ENCODE measurements at regions not wholly inside any gene's neighbourhood (a gene's known extent, or its start where the extent isn't known, plus 50 kb on each side); places are given as distances from the start of the nearest gene placed in this dataset.
A peak's percentile ranks its signal among the peaks of the same experiment; 100 is the strongest.

DNA sequence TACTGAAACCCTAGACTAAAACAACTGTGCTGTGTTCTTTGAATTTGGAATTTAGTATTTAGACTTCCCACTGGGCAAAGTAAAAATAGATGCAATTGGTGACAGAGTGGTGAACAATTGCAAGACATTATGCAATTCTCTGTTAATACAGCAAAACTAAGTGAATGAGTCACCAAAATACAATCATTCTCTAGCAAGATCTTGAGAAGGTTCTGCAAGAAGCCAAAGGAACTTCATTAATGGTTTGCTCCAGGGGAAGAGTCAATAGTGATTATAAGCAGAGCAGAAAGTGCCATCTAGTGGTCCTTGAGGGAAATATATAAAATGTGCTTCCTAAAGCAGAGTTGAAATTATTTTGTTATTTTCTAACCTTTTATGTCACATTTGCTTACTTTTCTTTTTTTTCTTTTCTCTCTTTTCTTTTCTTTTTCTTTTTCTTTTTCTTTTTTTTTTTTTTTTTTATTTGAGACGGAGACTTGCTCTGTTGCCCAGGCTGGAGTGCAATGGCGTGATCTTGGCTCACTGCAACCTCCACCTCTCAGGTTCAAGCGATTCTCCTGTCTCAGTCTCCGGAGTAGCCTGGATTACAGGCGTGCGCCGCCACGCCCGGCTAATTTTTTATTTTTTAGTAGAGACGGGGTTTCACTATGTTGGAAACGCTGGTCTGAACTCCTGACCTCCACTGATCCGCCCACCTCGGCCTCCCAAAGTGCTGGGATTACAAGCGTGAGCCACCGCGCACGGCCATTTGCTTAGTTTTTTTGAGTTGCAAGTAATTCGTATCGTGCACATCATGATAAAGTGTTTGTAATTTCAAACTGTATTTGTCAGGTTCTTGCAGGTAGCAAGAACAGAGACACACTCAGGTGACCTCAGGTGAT, 99.2 kb downstream of the CTH start (continued):
- TF ChIP-seq, protein P1, sequence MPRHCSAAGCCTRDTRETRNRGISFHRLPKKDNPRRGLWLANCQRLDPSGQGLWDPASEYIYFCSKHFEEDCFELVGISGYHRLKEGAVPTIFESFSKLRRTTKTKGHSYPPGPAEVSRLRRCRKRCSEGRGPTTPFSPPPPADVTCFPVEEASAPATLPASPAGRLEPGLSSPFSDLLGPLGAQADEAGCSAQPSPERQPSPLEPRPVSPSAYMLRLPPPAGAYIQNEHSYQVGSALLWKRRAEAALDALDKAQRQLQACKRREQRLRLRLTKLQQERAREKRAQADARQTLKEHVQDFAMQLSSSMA (CRISPR knock-in tag; IDR thresholded peaks at IDR 0.05) = no peak
- TF ChIP-seq KDM5B (CRISPR knock-in tag; IDR thresholded peaks at IDR 0.05; ENCODE audit: borderline replicate concordance) = no peak
- TF ChIP-seq ZNF720 (CRISPR knock-in tag; IDR thresholded peaks at IDR 0.05) = no peak
- TF ChIP-seq PHF8 (CRISPR knock-in tag; IDR thresholded peaks at IDR 0.05) = no peak

DNA sequence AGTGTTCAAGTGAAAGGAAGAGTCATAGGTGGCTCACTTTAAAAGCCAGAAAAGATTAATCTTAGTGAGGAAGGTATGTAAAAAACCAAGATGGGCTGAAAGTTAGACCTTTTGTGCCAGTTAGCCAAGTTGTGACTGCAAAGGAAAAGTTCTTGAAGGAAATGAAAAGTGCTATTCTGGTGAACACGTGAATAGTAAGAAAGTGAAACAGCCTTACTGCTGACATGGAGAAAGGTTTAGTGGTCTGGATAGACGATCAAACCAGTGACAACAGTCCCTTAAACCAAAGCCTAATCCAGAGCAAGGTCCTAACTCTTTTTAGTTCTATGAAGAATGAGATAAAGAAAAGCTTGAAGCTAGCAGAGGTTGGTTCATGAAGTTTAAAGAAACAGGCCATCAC, 106.4 kb downstream of the CTH start:
- Histone ChIP-seq H3K27ac (ENCODE audit: extremely low read length, insufficient read depth, low read length) (no peak overlapping the region), H2AFZ (ENCODE audit: low read length) (peak overlapping the region; percentile 15), H3K27me3 (ENCODE audit: control insufficient read depth in 1 of 2, insufficient read depth in 2 of 2, low read length in 2 of 2) (no peaks in the 10 kb centered on the region; a peak in 1 of 5 replicates), H4K20me1 (ENCODE audit: insufficient read depth, low read length) (no peaks in the 10 kb centered on the region), H3K4me2 (ENCODE audit: low read depth, low read length) (no peak overlapping the region), H3K9me3 (ENCODE audit: low read length) (no peaks in the 10 kb centered on the region), H3K9ac (ENCODE audit: insufficient read depth, low read depth, low read length) (no peak overlapping the region), H3K79me2 (ENCODE audit: insufficient read depth, low read length) (no peaks in the 10 kb centered on the region), H3K36me3 (replicated peaks in 1 of 2; ENCODE audit: control insufficient read depth in 1 of 2, insufficient read depth in 2 of 2, low read length in 2 of 2) (no peaks in the 10 kb centered on the region), H3K4me1 (ENCODE audit: insufficient read depth, low read length) (no peaks in the 10 kb centered on the region), H3K4me3 (replicated peaks in 1 of 3; ENCODE audit: insufficient read depth in 1 of 3, low read depth in 2 of 3, low read length in 3 of 3) (no peak overlapping the region)
- in situ Hi-C loops (cut with HindIII; ENCODE audit: extremely low pct_ligation_motif_present, low pct_unique_long_range_greater_than_20kb) (no loop called here), intact Hi-C loops (cut with micrococcal nuclease; ENCODE audit: unreplicated experiment) (no loop called here)
- ATAC-seq (no peak), DNase-seq (ENCODE audit: low spot score) (no peak), FAIRE-seq (no peak)
- POLR2A ChIA-PET = no interaction called here
- no peak for TF ChIP-seq BORCS8-MEF2B (CRISPR knock-in tag; IDR thresholded peaks at IDR 0.05)
- TF ChIP-seq RCOR2 (CRISPR knock-in tag; IDR thresholded peaks at IDR 0.05) = no peak
- no peak for TF ChIP-seq ZNF251 (CRISPR knock-in tag; IDR thresholded peaks at IDR 0.05)
- no peak for TF ChIP-seq HOXA5 (CRISPR knock-in tag; IDR thresholded peaks at IDR 0.05)
- no peak for TF ChIP-seq SRSF1 (optimal IDR thresholded peaks at IDR 0.05; ENCODE audit: low read depth, low read length)
- TF ChIP-seq TBX3 (IDR thresholded peaks at IDR 0.05; ENCODE audit: borderline replicate concordance) = no peak
- no peak for TF ChIP-seq ZNF567 (CRISPR knock-in tag; IDR thresholded peaks at IDR 0.05; ENCODE audit: borderline replicate concordance)
- TF ChIP-seq, protein P2, sequence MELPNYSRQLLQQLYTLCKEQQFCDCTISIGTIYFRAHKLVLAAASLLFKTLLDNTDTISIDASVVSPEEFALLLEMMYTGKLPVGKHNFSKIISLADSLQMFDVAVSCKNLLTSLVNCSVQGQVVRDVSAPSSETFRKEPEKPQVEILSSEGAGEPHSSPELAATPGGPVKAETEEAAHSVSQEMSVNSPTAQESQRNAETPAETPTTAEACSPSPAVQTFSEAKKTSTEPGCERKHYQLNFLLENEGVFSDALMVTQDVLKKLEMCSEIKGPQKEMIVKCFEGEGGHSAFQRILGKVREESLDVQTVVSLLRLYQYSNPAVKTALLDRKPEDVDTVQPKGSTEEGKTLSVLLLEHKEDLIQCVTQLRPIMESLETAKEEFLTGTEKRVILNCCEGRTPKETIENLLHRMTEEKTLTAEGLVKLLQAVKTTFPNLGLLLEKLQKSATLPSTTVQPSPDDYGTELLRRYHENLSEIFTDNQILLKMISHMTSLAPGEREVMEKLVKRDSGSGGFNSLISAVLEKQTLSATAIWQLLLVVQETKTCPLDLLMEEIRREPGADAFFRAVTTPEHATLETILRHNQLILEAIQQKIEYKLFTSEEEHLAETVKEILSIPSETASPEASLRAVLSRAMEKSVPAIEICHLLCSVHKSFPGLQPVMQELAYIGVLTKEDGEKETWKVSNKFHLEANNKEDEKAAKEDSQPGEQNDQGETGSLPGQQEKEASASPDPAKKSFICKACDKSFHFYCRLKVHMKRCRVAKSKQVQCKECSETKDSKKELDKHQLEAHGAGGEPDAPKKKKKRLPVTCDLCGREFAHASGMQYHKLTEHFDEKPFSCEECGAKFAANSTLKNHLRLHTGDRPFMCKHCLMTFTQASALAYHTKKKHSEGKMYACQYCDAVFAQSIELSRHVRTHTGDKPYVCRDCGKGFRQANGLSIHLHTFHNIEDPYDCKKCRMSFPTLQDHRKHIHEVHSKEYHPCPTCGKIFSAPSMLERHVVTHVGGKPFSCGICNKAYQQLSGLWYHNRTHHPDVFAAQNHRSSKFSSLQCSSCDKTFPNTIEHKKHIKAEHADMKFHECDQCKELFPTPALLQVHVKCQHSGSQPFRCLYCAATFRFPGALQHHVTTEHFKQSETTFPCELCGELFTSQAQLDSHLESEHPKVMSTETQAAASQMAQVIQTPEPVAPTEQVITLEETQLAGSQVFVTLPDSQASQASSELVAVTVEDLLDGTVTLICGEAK (IDR thresholded peaks at IDR 0.05) = no peak
- TF ChIP-seq, protein P2 (CRISPR knock-in tag; IDR thresholded peaks at IDR 0.05) = no peak
- TF ChIP-seq CHCHD3 (CRISPR knock-in tag; IDR thresholded peaks at IDR 0.05) = no peak
- TF ChIP-seq ZC3H13 (CRISPR knock-in tag; IDR thresholded peaks at IDR 0.05) = no peak
- CTCF ChIA-PET (ENCODE audit: low intra/inter-chr PET ratio, low total read pairs) = no interaction called here
- BruUV-seq (replicated peaks) = no TSS peak
- 4% methylated on average over 2 of the region's 2 CpGs for WGBS (ENCODE audit: low lambda C conversion rate)
